ENCODE measurements at regions not wholly inside any gene's neighbourhood (a gene's known extent, or its start where the extent isn't known, plus 50 kb on each side); places are given as distances from the start of the nearest gene placed in this dataset.

- Mint-ChIP-seq H3K27ac (no peak overlapping the region), H3K36me3 (no peaks in the 10 kb centered on the region), H3K4me1 (ENCODE audit: low read depth in 2 of 2) (no peaks in the 10 kb centered on the region), H3K9me3 (peaks cover 23% of the 10 kb centered on the region), H3K27me3 (no peaks in the 10 kb centered on the region), H3K4me3 (no peak overlapping the region)
- ATAC-seq (no peak), DNase-seq (ENCODE audit: low spot score) (no peak)
These were observed 310.6 kb upstream of the EDIL3 start for GRCh38 chr5:84695330-84695729.

- Mint-ChIP-seq H3K9me3 (peaks cover 14% of the 10 kb centered on the region), H3K27ac (no peak overlapping the region), H3K27me3 (no peaks in the 10 kb centered on the region), H3K4me3 (no peak overlapping the region), H3K36me3 (no peaks in the 10 kb centered on the region), H3K4me1 (ENCODE audit: low read depth in 2 of 2) (no peaks in the 10 kb centered on the region)
- DNase-seq (ENCODE audit: low spot score): no peak
- ATAC-seq: no peak
These were observed 308.6 kb upstream of the EDIL3 start for GRCh38 chr5:84693256-84693655.

GRCh38 chr5:84688566-84688965 lies 303.9 kb upstream of the EDIL3 start:
- H3K4me3 Mint-ChIP-seq: no peak overlapping the region
- H3K9me3 Mint-ChIP-seq: peaks cover 7% of the 10 kb centered on the region
- no peak for DNase-seq (ENCODE audit: low spot score)
- H3K27me3 Mint-ChIP-seq: no peaks in the 10 kb centered on the region
- no peaks in the 10 kb centered on the region for H3K36me3 Mint-ChIP-seq
- H3K4me1 Mint-ChIP-seq (ENCODE audit: low read depth in 2 of 2): no peaks in the 10 kb centered on the region
- no peak for ATAC-seq
- H3K27ac Mint-ChIP-seq: no peak overlapping the region

GRCh38 chr5:84685121-84685894 lies 300.6 kb upstream of the EDIL3 start:
- DNase-seq (ENCODE audit: low spot score): no peak
- H3K4me3 Mint-ChIP-seq: no peak overlapping the region
- H3K4me1 Mint-ChIP-seq (ENCODE audit: low read depth in 2 of 2): no peaks in the 10 kb centered on the region
- no peak for ATAC-seq
- no peaks in the 10 kb centered on the region for H3K27me3 Mint-ChIP-seq
- no peak overlapping the region for H3K27ac Mint-ChIP-seq
- H3K36me3 Mint-ChIP-seq: no peaks in the 10 kb centered on the region
- peaks cover 7% of the 10 kb centered on the region for H3K9me3 Mint-ChIP-seq

GRCh38 chr5:84683594-84683993 lies 298.9 kb upstream of the EDIL3 start:
- Mint-ChIP-seq H3K9me3 (peaks cover 5% of the 10 kb centered on the region), H3K27ac (no peak overlapping the region), H3K27me3 (no peaks in the 10 kb centered on the region), H3K4me3 (no peak overlapping the region), H3K4me1 (ENCODE audit: low read depth in 2 of 2) (no peaks in the 10 kb centered on the region), H3K36me3 (no peaks in the 10 kb centered on the region)
- no peak for ATAC-seq
- DNase-seq (ENCODE audit: low spot score): no peak

- H3K9me3 Mint-ChIP-seq: peaks cover 3% of the 10 kb centered on the region
- no peaks in the 10 kb centered on the region for H3K4me1 Mint-ChIP-seq (ENCODE audit: low read depth in 2 of 2)
These were observed 297.9 kb upstream of the EDIL3 start for GRCh38 chr5:84682531-84682930.

GRCh38 chr5:84680908-84681307 lies 296.2 kb upstream of the EDIL3 start:
- Mint-ChIP-seq H3K4me1 (ENCODE audit: low read depth in 2 of 2) (no peaks in the 10 kb centered on the region), H3K36me3 (no peaks in the 10 kb centered on the region), H3K9me3 (peaks cover 3% of the 10 kb centered on the region), H3K27ac (no peak overlapping the region), H3K4me3 (no peak overlapping the region), H3K27me3 (no peaks in the 10 kb centered on the region)
- no peak for ATAC-seq
- DNase-seq (ENCODE audit: low spot score): no peak

More at GRCh38 chr5:84682531-84682930, 297.9 kb upstream of the EDIL3 start:
- Mint-ChIP-seq H3K27ac (no peak overlapping the region), H3K27me3 (no peaks in the 10 kb centered on the region), H3K4me3 (no peak overlapping the region), H3K36me3 (no peaks in the 10 kb centered on the region)
- DNase-seq (ENCODE audit: low spot score) (no peak), ATAC-seq (no peak)

GRCh38 chr5:84673785-84674184 lies 289.1 kb upstream of the EDIL3 start:
- H3K27ac Mint-ChIP-seq: no peak overlapping the region
- ATAC-seq (no peak), DNase-seq (ENCODE audit: low spot score) (no peak)
- H3K27me3 Mint-ChIP-seq: no peaks in the 10 kb centered on the region
- H3K9me3 Mint-ChIP-seq: peaks cover 4% of the 10 kb centered on the region
- H3K4me3 Mint-ChIP-seq: no peak overlapping the region
- H3K36me3 Mint-ChIP-seq: peaks cover 5% of the 10 kb centered on the region
- no peaks in the 10 kb centered on the region for H3K4me1 Mint-ChIP-seq (ENCODE audit: low read depth in 2 of 2)

- ATAC-seq (no peak), DNase-seq (ENCODE audit: low spot score) (no peak)
- Mint-ChIP-seq H3K4me3 (no peak overlapping the region), H3K36me3 (peaks cover 5% of the 10 kb centered on the region), H3K27me3 (no peaks in the 10 kb centered on the region), H3K9me3 (peaks cover 15% of the 10 kb centered on the region), H3K27ac (no peak overlapping the region), H3K4me1 (ENCODE audit: low read depth in 2 of 2) (no peaks in the 10 kb centered on the region)
These were observed 282.9 kb upstream of the EDIL3 start for GRCh38 chr5:84667576-84667975.

- ATAC-seq: no peak
These were observed 265.7 kb upstream of the EDIL3 start for GRCh38 chr5:84650429-84650828.

GRCh38 chr5:84647581-84647980 lies 262.9 kb upstream of the EDIL3 start:
- Mint-ChIP-seq H3K9me3 (peaks cover 13% of the 10 kb centered on the region), H3K27ac (no peak overlapping the region), H3K4me3 (no peak overlapping the region), H3K4me1 (ENCODE audit: low read depth in 2 of 2) (no peaks in the 10 kb centered on the region), H3K27me3 (no peaks in the 10 kb centered on the region), H3K36me3 (no peaks in the 10 kb centered on the region)
- DNase-seq (ENCODE audit: low spot score) (no peak), ATAC-seq (no peak)

More at GRCh38 chr5:84650429-84650828, 265.7 kb upstream of the EDIL3 start:
- no peak for DNase-seq (ENCODE audit: low spot score)
- H3K4me1 Mint-ChIP-seq (ENCODE audit: low read depth in 2 of 2): no peaks in the 10 kb centered on the region
- peaks cover 10% of the 10 kb centered on the region for H3K9me3 Mint-ChIP-seq
- H3K36me3 Mint-ChIP-seq: no peaks in the 10 kb centered on the region
- no peaks in the 10 kb centered on the region for H3K27me3 Mint-ChIP-seq
- no peak overlapping the region for H3K4me3 Mint-ChIP-seq
- H3K27ac Mint-ChIP-seq: no peak overlapping the region

- Mint-ChIP-seq H3K4me1 (ENCODE audit: low read depth in 2 of 2) (no peaks in the 10 kb centered on the region), H3K27ac (no peak overlapping the region), H3K27me3 (no peaks in the 10 kb centered on the region), H3K36me3 (no peaks in the 10 kb centered on the region), H3K4me3 (no peak overlapping the region), H3K9me3 (peaks cover 10% of the 10 kb centered on the region)
- no peak for DNase-seq (ENCODE audit: low spot score)
- no peak for ATAC-seq
These were observed 258.1 kb upstream of the EDIL3 start for GRCh38 chr5:84642795-84643194.

GRCh38 chr5:84642324-84642723 lies 257.6 kb upstream of the EDIL3 start:
- ATAC-seq (no peak), DNase-seq (ENCODE audit: low spot score) (no peak)
- Mint-ChIP-seq H3K9me3 (peaks cover 6% of the 10 kb centered on the region), H3K27ac (no peak overlapping the region), H3K27me3 (no peaks in the 10 kb centered on the region), H3K36me3 (no peaks in the 10 kb centered on the region), H3K4me1 (ENCODE audit: low read depth in 2 of 2) (no peaks in the 10 kb centered on the region), H3K4me3 (no peak overlapping the region)

GRCh38 chr5:84637662-84638375 lies 253.1 kb upstream of the EDIL3 start:
- H3K9me3 Mint-ChIP-seq: peaks cover 1% of the 10 kb centered on the region
- no peak overlapping the region for H3K4me3 Mint-ChIP-seq
- no peak for ATAC-seq

More at GRCh38 chr5:84637662-84638375, 253.1 kb upstream of the EDIL3 start:
- Mint-ChIP-seq H3K4me1 (ENCODE audit: low read depth in 2 of 2) (no peaks in the 10 kb centered on the region), H3K27ac (no peak overlapping the region), H3K36me3 (no peaks in the 10 kb centered on the region), H3K27me3 (no peaks in the 10 kb centered on the region)
- no peak for DNase-seq (ENCODE audit: low spot score)
